Upper lobe of right lung (tissue), 1 donor: ENCODE measurements at regions not wholly inside any gene's neighbourhood (a gene's known extent, or its start where the extent isn't known, plus 50 kb on each side); places are given as distances from the start of the nearest gene placed in this dataset.

Experiments
- ATAC-seq: fragments of 200-7000 bp; cut with Tn5 transposase; one replicate; pipeline ENCODE4 v1.9.1; 2020; ENCODE audit warnings: mild to moderate bottlenecking, moderate library complexity
- DNase-seq: peaks from one replicate; pipeline ENCODE4 v3.0.0-alpha.2; 2020
- H3K27ac ChIP-seq: fragments of 200-600 bp; one replicate; pipeline ENCODE4 v1.8.0; 2022
- H3K27me3 ChIP-seq: fragments of 200-600 bp; one replicate; pipeline ENCODE4 v1.8.0; 2022; ENCODE audit warnings: mild to moderate bottlenecking
- H3K36me3 ChIP-seq: fragments of 200-600 bp; one replicate; pipeline ENCODE4 v1.8.0; 2022
- H3K4me1 ChIP-seq: fragments of 200-600 bp; one replicate; pipeline ENCODE4 v1.8.0; 2022
- H3K4me3 ChIP-seq: fragments of 200-600 bp; one replicate; pipeline ENCODE4 v1.8.0; 2022; ENCODE audit warnings: mild to moderate bottlenecking
- H3K9me3 ChIP-seq: fragments of 200-600 bp; one replicate; pipeline ENCODE4 v1.8.0; 2022
- intact Hi-C: fragments of 100-400 bp; cut with DNase I; formaldehyde crosslinking; loops from one replicate; pipeline ENCODE4 v1.11.0; 2022
- TF ChIP-seq, protein P1 (sequence below): fragments of 200-600 bp; IDR thresholded peaks from one replicate; pipeline ENCODE4 v1.8.0; 2022; ENCODE audit warnings: antibody characterized with exemption
- donor health status: DM: no; HTN: yes; CAD: no; lungs with severe emphysema.

DNA sequence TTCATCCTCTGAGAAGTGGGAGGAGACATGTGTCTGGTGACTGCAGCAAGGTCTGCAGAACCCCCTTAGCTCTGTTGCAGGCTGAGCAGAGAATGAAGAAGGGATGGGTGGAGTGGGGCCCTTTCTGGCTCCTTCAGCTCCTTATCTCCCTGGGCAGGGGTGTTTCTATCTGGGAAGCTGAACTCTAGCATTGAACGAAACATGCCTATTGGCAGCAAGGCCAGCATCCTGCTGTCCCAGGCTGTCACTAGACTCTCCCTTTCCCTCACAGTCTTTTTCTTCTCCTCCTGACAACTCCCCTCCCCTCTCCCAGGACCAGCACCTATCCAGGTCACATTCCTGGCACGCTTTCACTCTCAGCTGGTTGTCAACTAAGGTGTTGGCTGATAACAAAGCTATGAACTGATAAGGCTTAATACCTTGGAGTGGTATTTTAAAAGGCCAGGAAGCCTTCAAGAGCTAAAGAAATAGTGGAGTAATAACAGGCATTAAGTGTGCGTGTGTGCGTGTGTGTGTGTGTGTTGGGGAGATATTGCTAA, 128.8 kb upstream of the FZD8 start:
- no peak for DNase-seq
- Histone ChIP-seq H3K27me3 (no peaks in the 10 kb centered on the region), H3K9me3 (no peaks in the 10 kb centered on the region), H3K36me3 (no peaks in the 10 kb centered on the region), H3K27ac (no peak overlapping the region), H3K4me3 (no peak overlapping the region), H3K4me1 (no peaks in the 10 kb centered on the region)
- intact Hi-C loops = no loop called here
- ATAC-seq = peak; percentile 92
- TF ChIP-seq, protein P1, sequence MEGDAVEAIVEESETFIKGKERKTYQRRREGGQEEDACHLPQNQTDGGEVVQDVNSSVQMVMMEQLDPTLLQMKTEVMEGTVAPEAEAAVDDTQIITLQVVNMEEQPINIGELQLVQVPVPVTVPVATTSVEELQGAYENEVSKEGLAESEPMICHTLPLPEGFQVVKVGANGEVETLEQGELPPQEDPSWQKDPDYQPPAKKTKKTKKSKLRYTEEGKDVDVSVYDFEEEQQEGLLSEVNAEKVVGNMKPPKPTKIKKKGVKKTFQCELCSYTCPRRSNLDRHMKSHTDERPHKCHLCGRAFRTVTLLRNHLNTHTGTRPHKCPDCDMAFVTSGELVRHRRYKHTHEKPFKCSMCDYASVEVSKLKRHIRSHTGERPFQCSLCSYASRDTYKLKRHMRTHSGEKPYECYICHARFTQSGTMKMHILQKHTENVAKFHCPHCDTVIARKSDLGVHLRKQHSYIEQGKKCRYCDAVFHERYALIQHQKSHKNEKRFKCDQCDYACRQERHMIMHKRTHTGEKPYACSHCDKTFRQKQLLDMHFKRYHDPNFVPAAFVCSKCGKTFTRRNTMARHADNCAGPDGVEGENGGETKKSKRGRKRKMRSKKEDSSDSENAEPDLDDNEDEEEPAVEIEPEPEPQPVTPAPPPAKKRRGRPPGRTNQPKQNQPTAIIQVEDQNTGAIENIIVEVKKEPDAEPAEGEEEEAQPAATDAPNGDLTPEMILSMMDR = no peak

DNA sequence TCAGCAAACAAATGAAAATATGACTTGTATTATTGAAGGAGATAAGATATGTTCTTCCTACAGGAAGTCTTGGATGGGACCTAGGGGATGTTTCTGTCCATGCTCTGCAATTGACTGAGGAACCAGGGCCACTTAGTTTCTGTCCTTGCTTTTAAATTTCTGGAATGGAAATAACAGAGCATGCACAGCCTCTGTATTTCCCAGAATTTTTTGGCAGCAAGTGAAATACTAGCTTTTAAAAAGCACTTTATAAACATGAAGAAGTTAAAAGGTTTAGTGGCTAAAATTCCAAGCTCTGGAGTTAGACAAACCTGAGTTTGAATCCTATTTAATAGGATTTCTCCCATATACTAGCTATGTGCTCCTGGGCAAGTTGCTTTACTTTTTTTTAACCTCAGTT, 127.7 kb upstream of the FZD8 start:
- Histone ChIP-seq H3K4me1 (no peaks in the 10 kb centered on the region), H3K27ac (no peak overlapping the region), H3K4me3 (no peak overlapping the region), H3K27me3 (no peaks in the 10 kb centered on the region), H3K9me3 (no peaks in the 10 kb centered on the region), H3K36me3 (no peaks in the 10 kb centered on the region)
- no peak for DNase-seq
- TF ChIP-seq, protein P1 = no peak
- intact Hi-C loops = no loop called here
- no peak for ATAC-seq

DNA sequence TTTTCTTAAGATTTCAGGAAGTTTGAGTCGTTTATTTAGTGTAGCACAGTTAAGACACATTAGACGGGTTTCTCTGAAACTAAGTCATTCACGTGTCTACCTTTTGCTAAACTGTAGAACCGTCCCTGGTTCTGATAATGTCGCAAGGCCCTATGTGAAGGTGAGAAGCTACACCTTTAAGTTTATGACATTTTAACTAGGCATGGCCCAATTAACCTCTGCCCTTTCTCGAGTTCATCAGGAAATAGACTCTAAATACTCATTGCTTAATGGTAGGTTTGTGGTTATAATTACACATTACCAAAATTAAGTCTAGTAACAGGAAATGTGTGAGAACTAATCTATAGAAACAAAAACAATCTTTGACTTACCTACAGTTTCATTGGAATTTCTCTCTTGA, 126.6 kb upstream of the FZD8 start:
- Histone ChIP-seq H3K36me3 (no peaks in the 10 kb centered on the region), H3K9me3 (no peaks in the 10 kb centered on the region), H3K4me3 (no peak overlapping the region), H3K27me3 (no peaks in the 10 kb centered on the region), H3K4me1 (no peaks in the 10 kb centered on the region), H3K27ac (no peak overlapping the region)
- DNase-seq (no peak), ATAC-seq (no peak)
- intact Hi-C loops = no loop called here
- TF ChIP-seq, protein P1 = no peak

DNA sequence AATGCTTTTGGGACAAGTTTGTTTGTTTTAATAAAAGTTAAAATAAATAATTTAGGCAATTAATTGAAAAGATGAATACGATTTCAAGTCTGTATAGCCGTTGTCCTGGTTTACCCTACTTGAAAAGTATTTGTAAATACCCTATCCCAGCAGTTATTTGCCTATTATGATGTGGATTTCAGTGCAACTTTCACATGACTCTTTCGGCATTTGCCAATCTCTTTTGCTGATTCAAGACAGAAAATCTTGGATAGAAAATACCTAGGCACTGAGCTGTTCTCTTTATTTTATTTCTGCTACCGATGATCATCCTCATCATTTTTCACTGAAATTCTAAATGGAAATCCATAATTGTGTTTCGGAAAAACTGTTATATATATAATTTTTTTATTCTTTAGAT, 125.9 kb upstream of the FZD8 start:
- intact Hi-C loops = no loop called here
- ATAC-seq = no peak

DNA sequence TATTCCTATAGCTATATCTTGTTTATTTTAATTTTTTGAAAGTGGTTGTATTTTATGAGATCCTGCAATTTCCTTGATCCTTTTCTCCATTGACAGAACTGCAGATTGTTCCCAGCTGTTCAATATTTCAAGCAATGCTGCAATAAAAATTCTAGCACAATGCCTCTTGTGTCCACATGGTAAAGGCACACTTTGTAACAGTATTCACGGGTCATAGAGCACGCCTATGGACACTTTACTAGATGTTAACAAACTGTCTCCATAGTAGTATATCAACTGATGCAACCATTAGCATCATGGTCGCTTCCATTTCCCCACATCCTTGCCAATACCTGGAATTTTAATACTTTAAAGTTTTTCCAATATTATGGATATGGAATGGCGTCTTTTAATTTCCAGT, 123.9 kb upstream of the FZD8 start:
- Histone ChIP-seq H3K4me1 (no peaks in the 10 kb centered on the region), H3K36me3 (no peaks in the 10 kb centered on the region), H3K27me3 (no peaks in the 10 kb centered on the region), H3K9me3 (no peaks in the 10 kb centered on the region), H3K4me3 (no peak overlapping the region), H3K27ac (no peak overlapping the region)
- ATAC-seq (no peak), DNase-seq (no peak)
- intact Hi-C loops = no loop called here
- TF ChIP-seq, protein P1 = no peak

More for the DNA sequence above, 125.9 kb upstream of the FZD8 start:
- Histone ChIP-seq H3K27ac (no peak overlapping the region), H3K9me3 (no peaks in the 10 kb centered on the region), H3K27me3 (no peaks in the 10 kb centered on the region), H3K4me3 (no peak overlapping the region), H3K36me3 (no peaks in the 10 kb centered on the region), H3K4me1 (no peaks in the 10 kb centered on the region)
- DNase-seq = no peak
- TF ChIP-seq, protein P1 = no peak

DNA sequence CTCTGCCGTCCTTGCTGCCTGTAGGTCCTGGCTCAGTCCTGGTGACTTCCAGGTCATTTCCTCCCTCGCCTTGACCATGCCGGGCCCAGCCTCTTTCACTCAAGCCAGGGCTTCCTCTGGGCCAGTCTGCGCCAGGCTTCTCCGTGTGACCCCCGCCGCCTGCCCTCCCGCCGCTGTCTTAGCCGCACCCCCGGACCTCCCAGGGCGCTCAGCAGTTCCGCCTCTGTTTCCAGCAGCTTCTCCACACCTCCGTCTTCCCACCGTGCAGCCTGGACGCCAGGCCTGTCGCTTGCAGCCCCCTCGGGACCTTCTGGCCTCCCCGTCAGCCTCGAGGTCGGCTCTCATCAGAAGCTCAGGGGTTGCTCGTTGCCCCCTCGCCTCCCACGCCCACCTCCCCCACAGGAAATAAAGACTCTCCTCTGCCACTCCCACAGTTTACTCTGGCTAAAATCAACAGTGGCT, 123.0 kb upstream of the FZD8 start:
- H3K4me1 ChIP-seq = no peaks in the 10 kb centered on the region
- peak; percentile 69 for DNase-seq
- peak overlapping the region; percentile 33 for H3K4me3 ChIP-seq
- no peaks in the 10 kb centered on the region for H3K27me3 ChIP-seq
- TF ChIP-seq, protein P1 = no peak
- intact Hi-C loops = no loop called here
- H3K9me3 ChIP-seq = no peaks in the 10 kb centered on the region
- no peak overlapping the region for H3K27ac ChIP-seq
- ATAC-seq = peak; percentile 87
- H3K36me3 ChIP-seq = no peaks in the 10 kb centered on the region
